ENCODE measurements at regions not wholly inside any gene's neighbourhood (a gene's known extent, or its start where the extent isn't known, plus 50 kb on each side); places are given as distances from the start of the nearest gene placed in this dataset.

DNA sequence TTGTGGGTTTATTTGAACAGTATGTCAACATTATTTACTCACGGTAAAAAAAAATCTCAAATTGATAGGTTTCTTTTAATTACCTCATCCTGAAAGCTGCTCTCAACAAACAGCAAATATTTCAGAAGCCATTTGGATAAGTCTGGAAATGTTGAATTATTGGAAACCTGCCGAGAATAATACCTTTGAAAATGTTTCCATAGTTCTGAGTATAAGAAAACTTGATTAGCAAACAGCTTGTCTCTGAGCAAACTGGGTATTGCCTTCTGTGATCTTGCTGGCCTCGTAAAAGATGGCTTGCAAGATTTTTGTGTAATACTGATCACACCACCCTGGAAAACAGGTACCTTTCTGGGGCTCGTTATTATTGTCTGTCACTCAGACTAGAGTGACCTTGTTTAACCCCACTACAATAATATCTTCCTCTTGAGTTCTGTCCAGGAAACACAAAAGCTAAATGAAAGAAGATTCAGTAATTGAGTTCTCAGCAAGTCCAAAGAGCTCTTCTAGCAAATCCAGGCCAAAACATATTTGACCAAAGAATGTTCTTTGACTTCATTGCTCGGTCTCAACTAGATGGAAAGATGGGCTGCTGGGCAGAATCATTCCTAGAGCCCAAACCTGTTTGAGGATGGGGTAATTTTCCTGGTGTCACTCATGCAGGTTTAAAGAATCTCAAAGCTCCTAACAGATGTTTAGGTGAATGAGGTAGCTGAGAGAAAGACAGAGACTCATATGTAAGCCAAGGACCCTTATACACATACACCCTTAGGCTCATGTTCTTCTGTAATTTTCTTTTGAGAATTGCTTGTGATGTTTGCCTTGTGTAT, 255.6 kb upstream of the JADE1 start:
- DNase-seq (ENCODE audit: low read depth) = no peak
- peak overlapping the region; percentile 51; the same call in 1 of the 2 replicates for H3K4me3 ChIP-seq (ENCODE audit: control insufficient read depth, low read depth, low read length)
- TF ChIP-seq, protein P1, sequence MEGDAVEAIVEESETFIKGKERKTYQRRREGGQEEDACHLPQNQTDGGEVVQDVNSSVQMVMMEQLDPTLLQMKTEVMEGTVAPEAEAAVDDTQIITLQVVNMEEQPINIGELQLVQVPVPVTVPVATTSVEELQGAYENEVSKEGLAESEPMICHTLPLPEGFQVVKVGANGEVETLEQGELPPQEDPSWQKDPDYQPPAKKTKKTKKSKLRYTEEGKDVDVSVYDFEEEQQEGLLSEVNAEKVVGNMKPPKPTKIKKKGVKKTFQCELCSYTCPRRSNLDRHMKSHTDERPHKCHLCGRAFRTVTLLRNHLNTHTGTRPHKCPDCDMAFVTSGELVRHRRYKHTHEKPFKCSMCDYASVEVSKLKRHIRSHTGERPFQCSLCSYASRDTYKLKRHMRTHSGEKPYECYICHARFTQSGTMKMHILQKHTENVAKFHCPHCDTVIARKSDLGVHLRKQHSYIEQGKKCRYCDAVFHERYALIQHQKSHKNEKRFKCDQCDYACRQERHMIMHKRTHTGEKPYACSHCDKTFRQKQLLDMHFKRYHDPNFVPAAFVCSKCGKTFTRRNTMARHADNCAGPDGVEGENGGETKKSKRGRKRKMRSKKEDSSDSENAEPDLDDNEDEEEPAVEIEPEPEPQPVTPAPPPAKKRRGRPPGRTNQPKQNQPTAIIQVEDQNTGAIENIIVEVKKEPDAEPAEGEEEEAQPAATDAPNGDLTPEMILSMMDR (IDR thresholded peaks at IDR 0.05; ENCODE audit: control insufficient read depth, insufficient read depth, low read depth, low read length, missing control alignments) = no peak

- peak overlapping the region; percentile 51; the same call in 1 of the 2 replicates for H3K4me3 ChIP-seq (ENCODE audit: control insufficient read depth, low read depth, low read length)
- TF ChIP-seq, protein P1 (IDR thresholded peaks at IDR 0.05; ENCODE audit: control insufficient read depth, insufficient read depth, low read depth, low read length, missing control alignments) = no peak
- no peak for DNase-seq (ENCODE audit: low read depth)
Measured at GRCh38 chr4:128552586-128552907, 257.0 kb upstream of the JADE1 start.

- no peak for DNase-seq (ENCODE audit: low read depth)
- no peak overlapping the region for H3K4me3 ChIP-seq (ENCODE audit: control insufficient read depth, low read depth, low read length)
- TF ChIP-seq, protein P1 (IDR thresholded peaks at IDR 0.05; ENCODE audit: control insufficient read depth, insufficient read depth, low read depth, low read length, missing control alignments) = no peak
Measured at GRCh38 chr4:128551280-128551679, 258.2 kb upstream of the JADE1 start.

- TF ChIP-seq, protein P1 (IDR thresholded peaks at IDR 0.05; ENCODE audit: control insufficient read depth, insufficient read depth, low read depth, low read length, missing control alignments) = no peak
- no peak overlapping the region for H3K4me3 ChIP-seq (ENCODE audit: control insufficient read depth, low read depth, low read length)
- no peak for DNase-seq (ENCODE audit: low read depth)
Measured at GRCh38 chr4:128550060-128550459, 259.4 kb upstream of the JADE1 start.

GRCh38 chr4:128549636-128550035, 259.9 kb upstream of the JADE1 start:
- no peak for DNase-seq (ENCODE audit: low read depth)
- no peak overlapping the region for H3K4me3 ChIP-seq (ENCODE audit: control insufficient read depth, low read depth, low read length)
- TF ChIP-seq, protein P1 (IDR thresholded peaks at IDR 0.05; ENCODE audit: control insufficient read depth, insufficient read depth, low read depth, low read length, missing control alignments) = no peak

- no peak overlapping the region for H3K4me3 ChIP-seq (ENCODE audit: control insufficient read depth, low read depth, low read length)
- no peak for DNase-seq (ENCODE audit: low read depth)
- TF ChIP-seq, protein P1 (IDR thresholded peaks at IDR 0.05; ENCODE audit: control insufficient read depth, insufficient read depth, low read depth, low read length, missing control alignments) = no peak
Measured at GRCh38 chr4:128548381-128548780, 260.8 kb upstream of the PGRMC2 start.

All from AG09309 (cell line).